ENCODE measurements at regions not wholly inside any gene's neighbourhood (a gene's known extent, or its start where the extent isn't known, plus 50 kb on each side); places are given as distances from the start of the nearest gene placed in this dataset.
A peak's percentile ranks its signal among the peaks of the same experiment; 100 is the strongest.

GRCh38 chr5:86768699-86769202, 151.0 kb downstream of the COX7C start:
- no peak for DNase-seq (ENCODE audit: low read depth)

DNA sequence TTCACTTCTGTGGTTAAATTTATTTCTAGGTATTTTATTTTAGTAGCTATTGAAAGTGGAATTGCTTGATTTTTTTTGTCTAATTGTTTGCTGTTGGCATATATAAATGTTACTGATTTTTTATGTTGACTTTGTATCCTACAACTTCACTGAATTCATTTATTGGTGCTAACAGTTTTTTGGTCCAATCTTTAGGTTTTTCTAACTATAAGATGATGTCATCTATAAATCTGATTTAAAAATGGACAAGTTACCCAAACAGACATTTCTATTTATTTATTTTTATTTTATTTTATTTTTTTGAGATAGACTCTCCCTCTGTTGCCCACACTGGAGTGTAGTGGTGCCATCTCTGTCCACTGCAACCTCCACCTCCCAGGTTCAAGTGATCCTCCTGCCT, 162.3 kb downstream of the COX7C start:
- no peak for DNase-seq (ENCODE audit: low read depth)

DNA sequence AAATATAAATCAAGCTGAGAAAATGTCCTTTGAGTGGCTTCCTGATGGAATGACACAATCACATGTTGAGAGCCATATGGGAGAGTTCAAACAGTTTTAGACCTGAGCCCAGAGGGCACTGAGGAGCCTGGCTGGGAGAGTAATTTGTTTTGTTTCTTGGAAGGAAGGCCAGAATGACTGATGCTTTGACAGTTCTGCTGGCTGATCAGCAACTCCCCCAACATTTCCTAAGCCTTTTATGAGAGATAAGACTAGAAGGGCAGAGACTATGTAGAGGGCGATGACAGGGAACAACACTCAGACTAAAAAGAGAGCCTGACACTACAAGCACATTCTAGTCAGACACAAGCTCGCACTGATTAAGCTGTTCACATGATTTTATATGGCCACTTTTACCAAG, 169.2 kb downstream of the COX7C start:
- DNase-seq (ENCODE audit: low read depth) = no peak

- no peak for DNase-seq (ENCODE audit: low read depth)
Measured at GRCh38 chr5:86795659-86796058, 177.9 kb downstream of the COX7C start.

DNA sequence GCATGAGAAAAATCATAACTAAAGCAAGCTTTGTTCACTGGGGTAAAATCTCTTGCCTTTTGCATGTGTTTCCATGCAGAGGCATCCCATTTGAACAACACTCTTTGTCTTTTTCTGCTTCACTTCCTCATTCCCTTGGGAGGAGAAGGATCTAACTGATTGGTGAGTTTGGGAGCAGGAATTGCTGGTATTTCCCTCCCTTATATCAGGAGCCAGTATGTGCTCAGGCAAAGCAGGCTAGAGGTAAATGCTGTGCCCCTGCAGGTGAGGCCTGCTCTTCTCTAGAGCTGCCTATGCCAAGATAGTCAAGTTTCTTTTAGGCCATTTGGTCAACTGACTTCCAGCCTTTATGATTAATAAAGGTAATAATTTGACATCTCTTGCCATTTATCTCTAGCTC, 179.9 kb downstream of the COX7C start:
- no peak for DNase-seq (ENCODE audit: low read depth)

DNA sequence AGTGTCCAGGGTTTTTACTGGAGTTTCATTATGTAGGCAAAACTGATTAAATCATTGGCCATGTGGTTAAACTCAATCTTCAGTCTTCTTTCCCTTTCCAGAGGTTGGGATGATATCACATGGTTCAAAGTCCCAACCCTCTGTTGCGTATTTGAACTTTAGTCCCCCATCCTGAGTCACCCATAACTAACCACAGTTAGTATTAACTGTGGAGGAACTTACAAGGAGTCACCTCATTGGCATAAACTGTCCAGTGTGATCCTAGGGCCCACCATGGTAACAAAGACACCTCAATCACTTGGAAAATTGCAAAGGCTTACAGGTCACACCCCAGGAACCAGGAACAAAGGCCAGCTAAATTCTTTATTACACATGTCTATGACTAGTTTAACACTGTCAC, 188.5 kb downstream of the COX7C start:
- DNase-seq (ENCODE audit: low read depth) = peak; percentile 48

DNA sequence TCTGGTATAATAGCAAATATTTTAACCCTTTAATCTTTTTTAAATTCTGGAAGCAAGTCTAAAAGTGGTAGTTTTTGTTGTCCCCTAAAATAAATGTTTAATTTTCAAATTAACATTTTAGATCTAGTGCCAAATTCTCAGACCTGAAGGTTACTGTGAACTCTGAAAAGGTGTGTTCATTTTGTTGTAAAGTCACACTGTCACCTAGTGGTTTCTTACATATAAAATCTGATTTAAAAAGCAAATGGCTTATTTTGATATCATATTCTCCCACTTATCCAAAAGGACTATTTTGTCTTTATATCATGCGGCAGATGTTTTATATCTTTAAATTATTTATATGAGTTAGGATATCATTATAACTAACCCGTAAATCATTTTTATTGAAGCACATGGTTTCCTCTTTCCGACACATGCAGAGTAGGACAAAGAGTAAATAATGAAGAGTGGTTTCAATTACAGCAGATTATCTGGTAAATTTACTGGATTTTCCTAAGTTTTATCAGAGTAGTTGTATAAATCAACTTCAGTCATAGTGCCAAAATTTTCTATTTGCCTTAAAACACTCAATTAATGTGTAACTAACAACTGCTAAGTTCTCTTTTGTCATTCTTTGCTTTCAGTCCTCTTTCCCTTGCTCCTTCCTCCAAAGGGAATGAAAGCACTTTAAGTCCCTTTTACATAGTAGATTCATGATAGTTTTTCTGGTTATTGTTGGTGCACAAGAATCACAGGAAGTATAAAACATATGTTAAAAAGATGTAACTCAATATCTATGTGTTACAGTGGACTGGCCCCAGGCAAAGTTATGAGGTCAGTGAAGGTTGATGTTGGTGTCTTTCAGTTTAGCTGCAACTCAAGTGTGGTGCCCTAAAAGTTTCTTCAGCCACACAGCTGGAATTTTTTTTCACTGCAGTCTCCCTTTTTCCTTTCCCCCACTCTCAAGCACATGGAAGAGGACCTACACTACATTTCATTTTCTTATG, 189.6 kb downstream of the COX7C start:
- DNase-seq (ENCODE audit: low read depth) = no peak

- DNase-seq (ENCODE audit: low read depth) = no peak
Measured at GRCh38 chr5:86814315-86814714, 196.6 kb downstream of the COX7C start.

DNA sequence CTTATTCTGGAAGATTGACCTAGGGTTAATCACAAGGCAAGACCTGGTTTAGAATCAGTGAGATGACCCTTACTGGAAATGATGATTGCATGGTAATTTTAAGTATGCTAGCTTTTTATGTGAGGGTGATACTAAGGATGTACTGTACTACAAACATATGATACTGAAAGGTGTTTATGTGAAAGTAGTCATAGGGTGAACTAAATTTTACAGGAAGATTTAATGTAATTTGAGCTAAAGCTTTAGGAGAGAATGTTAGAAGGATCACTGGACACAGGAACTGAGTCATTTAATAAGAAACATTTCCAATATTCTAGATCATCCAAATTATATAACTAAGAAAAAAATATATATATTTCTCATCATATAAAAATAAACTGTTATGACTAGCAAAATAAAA, 197.2 kb downstream of the COX7C start:
- DNase-seq (ENCODE audit: low read depth) = no peak

- no peak for DNase-seq (ENCODE audit: low read depth)
Measured at GRCh38 chr5:86824637-86825036, 206.9 kb downstream of the COX7C start.

- no peak for DNase-seq (ENCODE audit: low read depth)
Measured at GRCh38 chr5:86831128-86831527, 213.4 kb downstream of the COX7C start.

DNA sequence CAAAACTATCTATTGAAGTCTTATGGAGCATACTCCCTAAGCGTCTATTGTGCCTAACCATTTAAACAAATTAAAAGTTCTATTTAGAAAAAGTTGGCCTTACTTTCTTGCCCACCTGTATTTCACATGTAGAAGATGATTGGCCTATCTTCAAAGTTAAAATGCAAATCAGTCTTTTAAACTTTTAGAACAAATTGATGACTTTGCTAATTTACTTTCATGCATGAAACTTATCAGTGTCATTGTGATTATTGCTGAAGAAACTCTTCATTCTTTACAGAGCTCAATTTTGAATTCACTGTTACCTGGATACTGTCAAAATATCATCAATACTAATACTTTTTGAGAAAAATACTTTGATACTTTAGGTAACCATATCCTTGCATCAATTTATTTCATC, 216.1 kb downstream of the COX7C start:
- DNase-seq (ENCODE audit: low read depth) = no peak

DNA sequence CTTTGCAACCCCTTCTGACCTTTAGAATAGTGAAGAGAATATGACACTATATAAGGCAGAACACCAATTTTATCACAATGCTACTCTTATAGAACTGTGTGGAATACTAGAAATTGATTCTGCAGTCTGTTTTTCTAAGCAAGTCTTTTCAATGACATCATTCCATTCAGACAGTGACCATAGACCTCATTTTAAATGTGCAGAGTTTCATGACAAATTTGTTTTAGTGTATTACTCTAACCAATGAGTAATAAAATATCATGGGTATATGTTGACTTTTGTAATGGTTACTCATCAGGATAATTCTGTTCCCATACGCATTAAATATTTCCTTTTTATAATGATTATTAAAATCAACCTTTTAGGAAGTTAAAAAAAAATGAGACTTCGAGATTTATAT, 219.9 kb downstream of the COX7C start:
- no peak for DNase-seq (ENCODE audit: low read depth)

GRCh38 chr5:86838083-86838482, 220.3 kb downstream of the COX7C start:
- no peak for DNase-seq (ENCODE audit: low read depth)

DNA sequence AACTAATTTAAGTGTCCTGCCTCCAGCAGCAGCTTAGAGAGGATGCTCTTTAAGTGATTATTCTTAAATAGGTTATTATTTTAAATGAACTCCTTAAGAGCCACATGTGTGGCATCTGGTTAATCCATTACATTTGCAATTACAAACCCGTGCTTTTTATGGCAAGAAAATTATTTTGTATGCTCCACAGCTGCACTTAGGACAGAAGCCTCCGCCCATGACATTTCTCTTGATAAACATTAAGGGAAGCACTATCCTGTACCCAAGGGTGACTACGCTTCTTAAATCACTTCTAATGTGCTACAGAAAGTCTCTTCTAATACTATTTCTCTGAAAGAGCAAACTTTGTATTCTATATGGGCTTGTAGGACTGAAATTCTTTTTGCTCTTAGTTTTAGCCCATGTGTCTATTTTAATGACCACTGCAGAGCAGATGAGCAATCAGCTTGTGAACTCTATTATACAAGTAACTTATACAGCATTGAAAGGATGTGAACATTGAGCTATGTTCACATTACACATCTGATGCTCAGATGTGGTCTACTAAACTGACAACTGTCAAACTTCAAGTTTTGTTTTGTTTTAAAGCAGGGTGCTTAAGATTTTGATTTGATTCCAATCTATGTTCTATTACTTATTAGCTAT, 223.4 kb downstream of the COX7C start:
- no peak for DNase-seq (ENCODE audit: low read depth)

- DNase-seq (ENCODE audit: low read depth) = no peak
Measured at GRCh38 chr5:86858442-86858841, 240.7 kb downstream of the COX7C start.

DNA sequence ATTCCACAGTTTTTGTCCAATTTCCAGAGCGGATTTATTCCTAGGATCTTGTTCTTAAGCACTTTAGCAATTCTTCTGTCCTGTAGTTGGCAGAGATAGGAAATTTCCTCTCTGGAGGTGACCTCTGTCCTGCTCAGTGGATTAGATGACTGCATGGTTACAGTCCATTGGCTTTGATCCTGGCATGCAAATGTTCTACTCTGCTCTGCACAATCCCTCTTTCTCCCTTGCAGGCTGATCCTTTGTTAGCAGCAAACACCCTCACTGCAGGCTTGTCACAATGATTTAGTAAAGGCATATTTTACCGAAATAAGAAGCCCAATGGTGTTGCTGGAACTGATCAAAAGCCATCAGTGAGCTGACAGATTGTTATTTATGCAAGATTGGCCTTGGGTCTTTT, 243.8 kb downstream of the COX7C start:
- DNase-seq (ENCODE audit: low read depth) = no peak

DNA sequence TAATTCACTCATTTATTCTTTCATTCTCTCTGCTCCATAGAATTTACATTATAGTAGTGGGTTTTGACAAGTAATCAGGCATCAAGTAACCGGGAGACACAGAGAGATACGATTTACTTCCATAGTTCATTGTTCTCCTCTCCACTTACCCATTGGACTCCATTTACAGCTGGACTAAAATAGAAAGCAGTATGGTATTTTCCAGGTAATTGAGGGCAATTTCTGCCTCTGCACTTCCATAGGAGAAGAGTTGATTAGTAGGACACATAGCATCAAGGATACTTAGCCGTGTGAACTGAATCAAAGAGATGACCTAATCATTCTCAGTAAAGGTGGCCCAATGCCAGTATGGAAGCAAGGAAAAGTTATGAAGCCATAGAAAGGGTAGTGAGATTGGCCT, 244.4 kb downstream of the COX7C start:
- DNase-seq (ENCODE audit: low read depth) = no peak

DNA sequence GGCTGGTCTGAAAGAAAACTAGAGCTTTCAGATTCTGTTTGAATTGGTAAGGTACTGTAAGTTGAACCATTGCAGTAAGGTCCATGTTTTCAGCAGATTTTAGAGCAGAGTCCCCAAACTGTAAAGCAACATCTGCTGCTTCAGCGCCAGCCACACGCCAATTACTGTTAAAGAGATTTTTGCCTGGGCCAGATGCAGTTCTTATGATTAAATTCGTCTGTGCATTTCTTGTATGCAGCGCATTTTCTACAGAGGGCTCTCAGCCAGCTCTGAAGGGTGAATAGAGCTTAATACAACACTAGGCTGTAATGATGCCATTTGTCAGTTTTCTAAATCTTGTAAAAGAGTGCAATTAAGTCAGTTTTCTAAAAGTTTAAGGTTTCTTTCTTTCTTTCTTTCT, 246.3 kb downstream of the COX7C start:
- no peak for DNase-seq (ENCODE audit: low read depth)

DNA sequence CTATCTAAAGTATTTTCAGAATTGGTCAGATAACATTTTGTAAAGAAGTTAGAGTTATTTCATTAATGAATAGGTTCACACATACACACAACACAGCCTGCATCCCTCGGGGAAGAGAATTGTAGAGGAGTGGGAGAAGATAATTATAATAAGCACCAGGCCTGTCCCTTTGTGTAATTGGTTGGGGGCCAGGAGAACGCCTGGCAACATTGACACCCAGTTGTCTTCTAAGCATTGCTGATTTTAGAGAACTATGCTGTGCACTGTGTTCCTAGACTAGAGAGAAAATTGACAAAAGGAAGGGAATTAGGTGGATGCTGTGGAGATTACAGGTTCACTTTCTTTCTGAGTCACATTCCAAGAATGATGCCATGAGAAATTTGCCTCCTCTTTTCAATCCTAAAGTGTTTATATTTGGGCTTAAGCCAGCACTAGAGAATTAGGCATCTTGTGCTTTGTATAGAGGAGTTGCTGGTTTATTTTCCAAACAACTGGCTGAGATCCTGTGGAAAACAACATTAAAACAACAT, 247.6 kb downstream of the COX7C start:
- no peak for DNase-seq (ENCODE audit: low read depth)

DNA sequence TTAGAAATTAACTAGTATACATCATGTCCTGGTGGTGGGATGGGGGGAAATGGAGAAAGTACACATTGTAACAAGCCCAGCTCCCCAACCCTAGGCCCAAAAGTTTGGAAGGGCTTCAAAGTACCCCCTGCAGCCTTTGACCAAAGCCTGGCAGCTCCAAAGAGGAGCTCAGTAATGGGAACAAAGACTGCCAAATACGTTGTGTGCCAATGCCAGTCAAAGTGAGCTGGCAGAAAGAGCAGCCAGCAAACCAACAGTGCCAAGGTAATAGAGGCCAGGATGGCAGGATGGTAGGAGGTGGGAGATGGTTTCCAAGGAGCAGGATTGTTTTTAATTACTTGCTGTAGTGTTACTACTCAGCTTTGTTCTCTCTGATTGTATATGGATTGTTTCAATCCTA, 248.3 kb downstream of the COX7C start:
- no peak for DNase-seq (ENCODE audit: low read depth)

GRCh38 chr5:86869268-86869667, 251.5 kb downstream of the COX7C start:
- DNase-seq (ENCODE audit: low read depth) = no peak
